HepG2 (cell line): ENCODE measurements at regions not wholly inside any gene's neighbourhood (a gene's known extent, or its start where the extent isn't known, plus 50 kb on each side); places are given as distances from the start of the nearest gene placed in this dataset.

Experiments
- ATAC-seq: fragments of 200-7000 bp; cut with Tn5 transposase; 3 replicates; pipeline ENCODE4 v1.9.1; 2020; ENCODE audit warnings: mild to moderate bottlenecking, moderate library complexity
- BruUV-seq: library from RNA; stranded (reverse); fragments of 400-500 nt; replicated peaks from 2 replicates; lab custom pipeline; 2021; lab: Mats Ljungman, UMichigan
- CTCF ChIA-PET: fragments of 300-600 bp; formaldehyde crosslinking; extraction: SDS; loops from one replicate; lab custom pipeline; 2021; ENCODE audit warnings: low total read pairs, inconsistent platforms, low intra/inter-chr PET ratio; lab: Yijun Ruan, JAX
- POLR2A ChIA-PET: fragments of 350-600 bp; sonication (Branson Sonifier 250); formaldehyde crosslinking; loops from one replicate; lab custom pipeline; 2020; ENCODE audit warnings: antibody characterized with exemption, inconsistent platforms; lab: Yijun Ruan, JAX
- DNase-seq: peaks from one replicate; pipeline ENCODE4 v3.0.0-alpha.2; 2015; ENCODE audit warnings: low spot score
- FAIRE-seq: peaks from 3 replicates; lab custom pipeline; 2011; peaks lifted over from hg19 to GRCh38; lab: Jason Lieb, UNC
- H2AFZ ChIP-seq: one replicate; pipeline ENCODE4 v1.6.1; 2011; ENCODE audit warnings: low read length, inconsistent platforms
- H3K27ac ChIP-seq: fragments of 300-600 bp; 3 replicates; pipeline ENCODE4 v1.8.0; 2011; ENCODE audit warnings: mixed run types, mild to moderate bottlenecking, mixed read lengths, low read length, inconsistent platforms; ENCODE audit not compliant: insufficient read depth; ENCODE audit errors: extremely low read length
- H3K27me3 ChIP-seq, 2 experiments: fragments of 200-600 bp in 1 of 2; 2 replicates in 1 of 2; 3 replicates in 1 of 2; pipeline versions ENCODE4 v1.6.0 to v1.8.0; 2011; ENCODE audit warnings: low read length in 2 of 2, mild to moderate bottlenecking in 2 of 2, moderate library complexity in 2 of 2, inconsistent platforms in 1 of 2; ENCODE audit not compliant: insufficient read depth in 2 of 2, control insufficient read depth in 1 of 2
- H3K36me3 ChIP-seq, 2 experiments: fragments of 200-600 bp in 1 of 2; replicated peaks in 1 of 2; 2 replicates in 1 of 2; 3 replicates in 1 of 2; pipeline versions ENCODE4 v1.5.1 to v1.8.0; 2011; ENCODE audit warnings: low read length in 2 of 2, inconsistent platforms in 1 of 2; ENCODE audit not compliant: insufficient read depth in 2 of 2, control insufficient read depth in 1 of 2
- H3K4me1 ChIP-seq: 2 replicates; pipeline ENCODE4 v1.5.1; 2012; ENCODE audit warnings: low read length, inconsistent platforms; ENCODE audit not compliant: insufficient read depth
- H3K4me2 ChIP-seq: 2 replicates; pipeline ENCODE4 v1.6.0; 2011; ENCODE audit warnings: low read depth, low read length, inconsistent platforms
- H3K4me3 ChIP-seq, 3 experiments: fragments of 200-600 bp in 1 of 3; sonication (generic), shearing (Covaris generic) in 1 of 3; replicated peaks in 1 of 3; 2 replicates each; pipeline ENCODE4 v1.5.1; 2011 to 2016; ENCODE audit warnings: low read length in 3 of 3, inconsistent platforms in 2 of 3, low read depth in 2 of 3, mild to moderate bottlenecking in 2 of 3, control low read depth in 1 of 3, mixed read lengths in 1 of 3; ENCODE audit not compliant: insufficient read depth in 1 of 3
- H3K79me2 ChIP-seq: one replicate; pipeline ENCODE4 v1.6.1; 2011; ENCODE audit warnings: low read length, inconsistent platforms; ENCODE audit not compliant: insufficient read depth
- H3K9ac ChIP-seq: 2 replicates; pipeline ENCODE4 v1.6.0; 2011; ENCODE audit warnings: mild to moderate bottlenecking, low read depth, low read length, inconsistent platforms; ENCODE audit not compliant: insufficient read depth
- H3K9me3 ChIP-seq: 2 replicates; pipeline ENCODE4 v1.5.1; 2012; ENCODE audit warnings: mild to moderate bottlenecking, low read length
- H4K20me1 ChIP-seq: 2 replicates; pipeline ENCODE4 v1.6.0; 2011; ENCODE audit warnings: inconsistent platforms, mild to moderate bottlenecking, low read length, moderate library complexity; ENCODE audit not compliant: insufficient read depth
- AFF4 ChIP-seq: sonication (generic); formaldehyde crosslinking; IDR thresholded peaks from 2 replicates; pipeline ENCODE4 v1.4.0; 2020; ENCODE audit warnings: missing genetic modification reagents
- ATM ChIP-seq: fragments of 450-650 bp; IDR thresholded peaks from 2 replicates; pipeline ENCODE4 v1.7.1; 2017; ENCODE audit warnings: mild to moderate bottlenecking, borderline replicate concordance
- FOXO1 ChIP-seq: sonication (generic); formaldehyde crosslinking; IDR thresholded peaks from 2 replicates; pipeline ENCODE4 v1.4.0; 2020; ENCODE audit warnings: missing genetic modification reagents
- NFE2L1 ChIP-seq: sonication (generic); formaldehyde crosslinking; IDR thresholded peaks from 2 replicates; pipeline ENCODE4 v1.4.0; 2020; ENCODE audit warnings: missing genetic modification reagents, mild to moderate bottlenecking, borderline replicate concordance
- POLR2A ChIP-seq, 2 experiments: IDR thresholded peaks; 2 replicates each; pipeline ENCODE4 v1.6.1; 2011; ENCODE audit warnings: low read depth in 2 of 2, low read length in 2 of 2, mild to moderate bottlenecking in 1 of 2, moderate library complexity in 1 of 2; ENCODE audit not compliant: insufficient read depth in 1 of 2
- SIN3B ChIP-seq: fragments of 150-350 bp; IDR thresholded peaks from 2 replicates; pipeline ENCODE4 v1.6.1; 2014; ENCODE audit warnings: low read length
- ZBTB20 ChIP-seq: sonication (generic); formaldehyde crosslinking; IDR thresholded peaks from 2 replicates; pipeline ENCODE4 v1.8.1; 2023; ENCODE audit warnings: missing genetic modification reagents, low read depth, mild to moderate bottlenecking, borderline replicate concordance
- ZBTB26 ChIP-seq: IDR thresholded peaks from 2 replicates; pipeline ENCODE4 v1.6.1; 2016; ENCODE audit warnings: missing compliant biosample characterization, missing genetic modification reagents, borderline replicate concordance
- ZBTB37 ChIP-seq: sonication (generic); formaldehyde crosslinking; IDR thresholded peaks from 2 replicates; pipeline ENCODE4 v1.4.0; 2020; ENCODE audit warnings: mild to moderate bottlenecking, missing genetic modification reagents
- ZC3H13 ChIP-seq: sonication (generic); formaldehyde crosslinking; IDR thresholded peaks from 2 replicates; pipeline ENCODE4 v1.8.1; 2023; ENCODE audit warnings: mild to moderate bottlenecking, missing genetic modification reagents, moderate library complexity
- ZFAT ChIP-seq: sonication (generic); formaldehyde crosslinking; conservative IDR thresholded peaks from 2 replicates; pipeline ENCODE4 v1.8.1; 2023; ENCODE audit warnings: missing genetic modification reagents, inconsistent platforms
- ZFP36L1 ChIP-seq: sonication (generic); formaldehyde crosslinking; IDR thresholded peaks from 2 replicates; pipeline ENCODE4 v1.8.0; 2022; ENCODE audit warnings: mild to moderate bottlenecking, missing genetic modification reagents, moderate library complexity
- ZKSCAN5 ChIP-seq: sonication (generic); formaldehyde crosslinking; IDR thresholded peaks from 2 replicates; pipeline ENCODE4 v1.5.1; 2020; ENCODE audit warnings: mild to moderate bottlenecking, missing genetic modification reagents
- ZNF629 ChIP-seq: sonication (generic); formaldehyde crosslinking; conservative IDR thresholded peaks from 2 replicates; pipeline ENCODE4 v1.5.0; 2020; ENCODE audit warnings: missing genetic modification reagents
- WGBS: methylation state at CpG from one replicate; pipeline ENCODE4 v1.1.6; 2017; ENCODE audit warnings: low lambda C conversion rate; 5-methylcytosine and 5-hydroxymethylcytosine counted together
- in situ Hi-C: cut with HindIII; loops from 2 replicates; pipeline ENCODE4 v1.10.0; 2017; ENCODE audit warnings: low pct_unique_long_range_greater_than_20kb; ENCODE audit not compliant: extremely low pct_ligation_motif_present
- intact Hi-C: fragments of 100-400 bp; cut with micrococcal nuclease; formaldehyde crosslinking; loops from one replicate; pipeline ENCODE4 v1.10.0; 2022; ENCODE audit not compliant: unreplicated experiment

GRCh38 chr1:110286564-110286963 is 52.6 kb upstream of the RBM15 start:
- Histone ChIP-seq H3K4me3 (no peak overlapping the region), H2AFZ (no peak overlapping the region), H3K27me3 (peaks cover 0 to 3% of the 10 kb centered on the region in 2 experiments; a peak in 2 of 5 replicates), H3K27ac (no peak overlapping the region), H3K9me3 (no peaks in the 10 kb centered on the region), H3K79me2 (no peaks in the 10 kb centered on the region), H4K20me1 (no peaks in the 10 kb centered on the region), H3K9ac (no peak overlapping the region), H3K4me1 (peaks cover 7% of the 10 kb centered on the region; the same call in 1 of the 2 replicates), H3K4me2 (no peak overlapping the region), H3K36me3 (no peaks in the 10 kb centered on the region)
- TF ChIP-seq ZKSCAN5 (CRISPR knock-in tag) = no peak
- TF ChIP-seq AFF4 (CRISPR knock-in tag) = no peak
- TF ChIP-seq SIN3B = no peak
- no peak for TF ChIP-seq ZFAT (CRISPR knock-in tag)
- no peak for TF ChIP-seq ZFP36L1 (CRISPR knock-in tag)
- no peak for TF ChIP-seq NFE2L1 (CRISPR knock-in tag)
- no peak for TF ChIP-seq ZC3H13 (CRISPR knock-in tag)
- TF ChIP-seq POLR2A (IDR thresholded peaks at IDR 0.05; ENCODE audit: insufficient read depth in 1 of 2, low read depth in 2 of 2, low read length in 2 of 2) = no peak
- no peak for TF ChIP-seq ATM
- no peak for TF ChIP-seq ZBTB37 (CRISPR knock-in tag)
- no peak for TF ChIP-seq FOXO1
- no peak for TF ChIP-seq ZBTB20
- no peak for TF ChIP-seq ZNF629 (CRISPR knock-in tag)
- no peak for TF ChIP-seq ZBTB26 (CRISPR knock-in tag)
- CTCF ChIA-PET = no interaction called here
- in situ Hi-C loops (no loop called here), intact Hi-C loops (no loop called here)
- FAIRE-seq = no peak
- WGBS = 0% methylated on average over 2 of the region's 2 CpGs
- no TSS peak for BruUV-seq
- POLR2A ChIA-PET = no interaction called here
- DNase-seq = no peak
- no peak for ATAC-seq
